T-helper 9 cell (primary cell): ENCODE measurements at regions not wholly inside any gene's neighbourhood (a gene's known extent, or its start where the extent isn't known, plus 50 kb on each side); places are given as distances from the start of the nearest gene placed in this dataset.
"Not testable (repeated sequence)": the region's sequence is repeated elsewhere in the genome, so short reads cannot be mapped to it uniquely, and the experiment has no call there.

Experiments used
- DNase-seq: peaks from one replicate; pipeline ENCODE4 v3.0.0-alpha.2; 2020

GRCh38 chr14:52202151-52202550 lies 65.3 kb upstream of the PTGDR start:
- no peak for DNase-seq

GRCh38 chr14:52190337-52190931 lies 77.1 kb upstream of the PTGDR start:
- DNase-seq, result no peak

GRCh38 chr14:52189325-52189724 lies 78.2 kb upstream of the PTGDR start:
- DNase-seq, result no peak

- DNase-seq, result no peak
Observed at GRCh38 chr14:52188381-52188780, 79.1 kb upstream of the PTGDR start.

- DNase-seq, result no peak
Observed at GRCh38 chr14:52185178-52185577, 82.3 kb upstream of the PTGDR start.

GRCh38 chr14:52182853-52183252 lies 84.6 kb upstream of the PTGDR start:
- DNase-seq, result no peak

- DNase-seq, result no peak
Observed at GRCh38 chr14:52179141-52179790, 88.2 kb upstream of the PTGDR start.

GRCh38 chr14:52175982-52176502 lies 91.5 kb upstream of the PTGDR start:
- peak; percentile 16 for DNase-seq

- DNase-seq, result not testable (repeated sequence)
Observed at GRCh38 chr14:52171932-52172331, 95.6 kb upstream of the PTGDR start.

GRCh38 chr14:52166822-52167221 lies 98.0 kb upstream of the NID2 start:
- DNase-seq, result no peak

- DNase-seq, result no peak
Observed at GRCh38 chr14:52155651-52156213, 86.9 kb upstream of the NID2 start.

GRCh38 chr14:52154992-52155650 lies 86.3 kb upstream of the NID2 start:
- no peak for DNase-seq

- no peak for DNase-seq
Observed at GRCh38 chr14:52153939-52154338, 85.1 kb upstream of the NID2 start.

- no peak for DNase-seq
Observed at GRCh38 chr14:52150162-52150561, 81.3 kb upstream of the NID2 start.

GRCh38 chr14:52148371-52148770 lies 79.5 kb upstream of the NID2 start:
- no peak for DNase-seq

- DNase-seq, result no peak
Observed at GRCh38 chr14:52146504-52146903, 77.6 kb upstream of the NID2 start.

GRCh38 chr14:52144099-52144498 lies 75.2 kb upstream of the NID2 start:
- DNase-seq, result not testable (repeated sequence)

GRCh38 chr14:52142504-52142903 lies 73.6 kb upstream of the NID2 start:
- DNase-seq, result no peak

GRCh38 chr14:52131640-52132320 lies 62.9 kb upstream of the NID2 start:
- DNase-seq, result no peak

GRCh38 chr14:52129721-52130120 lies 60.9 kb upstream of the NID2 start:
- DNase-seq, result no peak

- no peak for DNase-seq
Observed at GRCh38 chr14:52125885-52126284, 57.0 kb upstream of the NID2 start.

- no peak for DNase-seq
Observed at GRCh38 chr14:52124791-52125684, 56.2 kb upstream of the NID2 start.
